NCI-H82 treated with DMSO at 0.1 percent for 48 hours (cell line): ENCODE measurements at regions not wholly inside any gene's neighbourhood (a gene's known extent, or its start where the extent isn't known, plus 50 kb on each side); places are given as distances from the start of the nearest gene placed in this dataset.

Source experiments
- DNase-seq: peaks from one replicate; lab custom pipeline; 2025; ENCODE audit not compliant: unreplicated experiment; lab: John Stamatoyannopoulos, UW

DNA sequence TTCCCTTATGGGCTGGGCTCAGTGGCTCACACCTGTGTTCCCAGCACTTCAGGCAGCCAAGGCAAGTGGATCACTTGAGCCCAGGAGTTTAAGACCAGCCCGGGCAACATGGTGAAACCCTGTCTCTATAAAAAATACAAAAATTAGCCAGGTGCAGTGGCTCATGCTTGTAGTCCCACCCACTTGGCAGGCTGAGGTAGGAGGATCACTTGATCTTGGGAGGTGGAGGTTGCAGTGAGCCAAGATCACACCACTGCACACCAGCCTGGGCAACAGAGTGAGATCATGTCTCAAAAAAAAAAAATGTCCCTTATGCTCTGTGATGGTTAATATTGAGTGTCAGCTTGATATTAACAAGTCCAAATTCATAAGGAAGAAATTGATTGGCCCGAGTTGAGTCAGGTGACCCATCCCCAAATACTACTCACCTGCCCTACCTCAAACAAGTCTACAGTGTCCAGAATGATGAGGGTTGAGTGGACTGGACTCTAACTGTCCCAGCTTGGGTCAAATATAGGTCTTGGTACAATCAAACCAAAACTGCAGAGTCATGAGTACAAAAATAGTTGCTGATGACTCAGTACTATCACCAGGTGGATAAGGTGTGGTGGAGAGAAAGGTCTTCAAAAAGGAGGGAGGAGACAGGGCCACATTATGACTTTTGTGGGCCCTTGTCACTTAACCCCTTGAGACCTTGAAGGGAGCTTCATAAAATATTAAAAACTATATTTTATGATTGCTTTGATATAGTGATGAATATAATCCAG lies 161.0 kb downstream of the ZNF326 start:
- DNase-seq = no peak

DNA sequence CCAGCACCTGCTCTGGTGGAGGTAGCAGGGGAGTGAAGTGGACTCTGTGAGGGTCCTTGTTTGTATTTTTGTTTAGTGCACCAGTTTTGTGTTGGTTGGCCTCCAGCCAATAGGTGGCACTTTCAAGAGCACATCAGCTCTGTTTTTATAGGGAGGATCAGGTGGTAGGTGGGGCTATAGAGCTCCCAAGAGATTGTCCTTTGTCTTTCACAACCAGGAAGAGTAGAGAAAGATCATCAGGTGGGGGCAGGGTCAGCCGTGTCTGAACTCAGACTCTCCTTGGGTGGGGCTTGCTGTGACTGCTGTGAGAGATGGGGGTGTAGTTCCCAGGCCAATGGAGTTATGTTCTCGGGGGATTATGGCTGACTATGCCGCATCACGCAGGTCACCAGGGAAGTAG lies 159.8 kb downstream of the ZNF326 start:
- no peak for DNase-seq

DNA sequence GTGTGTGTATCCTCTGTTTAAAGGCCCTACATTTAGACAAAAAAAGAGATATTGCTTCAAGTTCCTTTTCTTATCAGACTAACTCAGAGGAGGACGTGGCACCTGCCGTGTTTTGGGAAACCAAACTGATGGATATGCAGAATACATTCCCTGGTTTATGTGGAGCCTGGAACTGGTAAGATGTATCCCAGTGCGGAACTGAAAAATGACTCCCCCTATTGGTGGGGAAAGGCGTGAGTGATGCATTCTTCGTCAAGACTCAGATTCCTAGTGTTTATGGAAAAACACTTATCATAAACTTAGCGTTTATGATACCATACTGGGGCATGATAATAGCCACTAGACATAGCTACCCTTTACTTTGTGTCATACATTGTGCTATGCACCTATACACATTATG lies 154.2 kb downstream of the ZNF326 start:
- DNase-seq = no peak

DNA sequence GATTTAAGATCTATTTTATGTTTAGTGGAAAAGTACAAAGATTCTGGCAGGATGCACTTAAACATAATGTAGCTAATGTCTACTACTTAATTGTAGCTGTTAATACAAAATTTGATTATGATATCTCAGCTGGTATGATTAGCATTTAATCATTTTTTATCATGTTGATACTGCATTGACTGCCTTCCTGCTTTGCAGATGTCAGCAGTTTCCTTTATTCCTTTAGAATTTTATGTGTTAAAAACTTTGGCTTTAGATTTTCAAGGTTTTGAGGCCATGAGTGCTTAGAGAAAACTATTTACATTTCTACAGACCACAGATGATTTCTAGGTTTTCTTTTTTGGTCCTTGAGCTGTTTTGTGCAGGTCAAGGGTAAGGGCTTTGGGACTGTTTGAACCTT lies 152.2 kb downstream of the ZNF326 start:
- DNase-seq = no peak

DNA sequence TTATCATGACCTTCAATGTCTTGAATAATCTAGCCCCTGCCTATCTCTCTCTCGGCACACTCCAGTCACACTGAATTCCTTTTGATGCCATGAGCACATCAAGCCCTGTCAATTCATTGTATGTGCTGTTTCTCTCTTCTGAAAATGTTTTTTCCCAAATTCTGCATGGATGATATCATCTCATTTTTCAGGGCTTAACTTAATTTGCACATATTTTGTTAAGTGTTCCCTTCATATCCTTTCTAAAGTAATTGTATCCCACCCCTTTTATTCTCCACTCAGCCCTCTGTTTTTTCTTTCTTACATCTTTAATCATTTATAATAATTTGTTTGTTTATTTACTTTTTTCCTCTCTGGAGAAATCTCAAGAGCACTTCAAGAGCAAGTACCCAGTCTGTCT lies 149.9 kb downstream of the ZNF326 start:
- no peak for DNase-seq

DNA sequence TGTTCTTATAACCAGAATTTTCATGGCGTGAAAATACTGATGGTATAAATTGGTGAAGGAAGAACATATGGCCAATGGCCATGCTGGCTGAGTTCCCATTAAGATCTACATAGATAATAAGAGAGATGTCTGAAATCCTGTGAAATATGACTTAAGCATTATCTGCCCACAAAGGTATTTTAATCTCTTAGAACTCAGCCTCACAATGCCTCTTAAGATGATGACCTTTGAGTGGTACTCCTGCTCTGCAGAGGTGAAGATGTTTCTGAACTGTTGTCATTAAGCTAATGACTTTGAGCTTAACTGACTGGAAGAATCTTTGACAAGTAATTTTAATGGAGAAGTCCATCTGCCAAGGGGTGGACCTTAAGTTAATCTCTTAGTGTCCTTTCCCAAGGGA lies 148.7 kb downstream of the ZNF326 start:
- DNase-seq = peak; percentile 100

DNA sequence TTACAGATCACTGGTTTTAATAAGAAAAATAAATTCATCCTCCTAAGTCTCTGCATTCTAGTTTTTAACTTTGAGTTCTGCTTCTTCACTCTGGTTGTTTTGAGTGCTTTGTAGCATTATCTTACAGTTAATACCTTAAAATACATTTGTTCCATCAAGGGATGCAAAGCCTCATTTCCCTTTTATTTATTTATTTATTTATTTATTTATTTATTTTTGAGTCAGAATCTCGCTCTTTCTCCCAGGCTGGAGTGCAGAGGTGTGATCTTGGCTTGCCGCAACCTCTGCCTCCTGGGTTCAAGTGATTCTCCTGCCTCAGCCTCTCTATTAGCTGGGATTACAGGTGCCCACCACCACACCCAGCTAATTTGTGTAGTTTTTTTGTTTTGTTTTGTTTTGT lies 147.8 kb downstream of the ZNF326 start:
- DNase-seq = no peak

DNA sequence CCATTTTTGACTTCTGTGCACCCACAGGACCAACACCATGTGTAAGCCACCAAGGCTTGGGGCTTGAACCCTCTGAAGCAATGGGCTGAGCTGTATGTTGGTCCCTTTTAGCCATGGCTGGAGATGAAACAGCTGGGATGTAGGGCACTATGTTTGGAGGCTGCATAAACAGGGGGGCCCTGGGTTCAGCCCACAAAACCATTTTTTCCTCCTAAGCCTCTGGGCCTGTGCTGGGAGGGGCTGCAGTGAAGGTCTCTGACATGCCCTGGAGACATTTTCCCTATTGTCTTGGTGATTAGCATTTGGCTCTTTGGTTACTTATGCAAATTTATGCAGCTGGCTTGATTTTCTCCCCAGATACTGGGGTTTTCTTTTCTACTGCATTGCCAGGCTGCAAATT lies 144.9 kb downstream of the ZNF326 start:
- DNase-seq = no peak

DNA sequence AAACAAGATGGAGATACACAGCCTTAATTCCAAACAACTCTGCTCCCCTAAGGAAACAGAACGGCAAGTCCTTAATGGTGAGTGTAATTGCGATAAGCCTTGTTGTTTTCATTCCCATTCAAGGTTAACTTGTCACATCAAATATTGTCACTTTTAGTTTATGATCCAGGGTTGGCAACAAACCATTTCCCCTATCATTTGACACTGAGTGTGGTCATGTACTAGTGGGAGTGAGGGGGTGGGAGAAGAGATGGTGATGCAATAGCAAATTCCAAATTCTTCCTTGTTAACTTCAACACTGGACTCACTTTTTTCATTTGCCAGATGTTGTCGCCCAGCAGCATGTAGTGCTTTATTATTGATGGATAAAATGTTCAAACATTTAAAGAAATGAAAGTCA lies 140.4 kb downstream of the ZNF326 start:
- no peak for DNase-seq

DNA sequence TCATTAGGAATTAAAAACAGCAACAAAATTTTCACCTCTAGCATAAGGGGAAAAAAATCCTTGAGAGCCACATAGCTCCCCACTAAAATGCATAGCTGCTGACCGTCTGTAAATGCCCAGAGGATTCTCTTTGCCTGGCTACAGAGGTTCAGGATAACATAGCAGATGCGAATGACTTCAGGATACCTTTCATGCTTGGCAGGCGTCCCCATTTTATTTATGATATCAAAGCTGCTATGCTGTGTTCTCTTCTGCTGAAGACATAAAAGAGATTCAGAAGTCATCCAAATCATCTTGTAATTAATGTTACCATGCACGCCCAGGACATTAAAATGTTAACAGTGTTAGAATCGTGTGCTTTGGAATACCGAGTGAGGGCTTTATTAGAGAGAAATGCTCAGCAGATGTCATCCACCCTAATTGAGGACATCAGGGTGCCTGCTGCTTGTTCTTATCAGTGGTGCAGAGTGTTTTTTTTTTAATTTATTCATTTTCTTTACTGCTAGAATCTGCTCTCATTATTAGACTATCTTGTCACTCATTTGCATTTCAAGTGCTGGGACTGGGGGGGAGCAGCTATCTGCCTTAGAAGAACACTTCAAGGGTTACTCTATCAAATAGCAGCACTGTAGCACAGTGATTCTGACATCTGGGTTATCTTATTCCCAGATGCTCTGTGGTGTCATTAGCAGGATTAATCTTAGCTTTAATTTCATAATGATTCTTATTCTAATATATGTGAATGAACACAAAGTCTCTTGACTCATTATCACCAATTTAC lies 139.5 kb downstream of the ZNF326 start:
- peak; percentile 43 for DNase-seq

DNA sequence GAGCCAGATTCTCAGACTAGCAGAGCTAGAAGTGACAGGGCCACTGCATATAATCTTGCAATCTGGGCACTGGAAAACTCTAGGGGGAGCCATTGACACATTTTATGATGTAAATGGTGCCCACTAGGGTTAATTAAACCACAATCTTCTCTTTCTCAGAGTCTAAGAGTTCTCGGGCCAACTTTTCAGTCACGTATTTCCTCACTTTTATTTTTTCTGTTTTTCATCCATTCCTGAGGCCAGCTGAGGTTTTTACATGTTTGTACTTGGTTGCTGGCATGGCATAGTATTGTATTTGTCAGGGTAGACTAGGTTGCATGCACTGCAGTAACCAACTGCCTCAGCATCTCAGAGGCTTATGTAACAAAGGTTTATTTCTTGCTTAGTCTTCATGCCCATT lies 138.2 kb downstream of the ZNF326 start:
- peak; percentile 58 for DNase-seq

DNA sequence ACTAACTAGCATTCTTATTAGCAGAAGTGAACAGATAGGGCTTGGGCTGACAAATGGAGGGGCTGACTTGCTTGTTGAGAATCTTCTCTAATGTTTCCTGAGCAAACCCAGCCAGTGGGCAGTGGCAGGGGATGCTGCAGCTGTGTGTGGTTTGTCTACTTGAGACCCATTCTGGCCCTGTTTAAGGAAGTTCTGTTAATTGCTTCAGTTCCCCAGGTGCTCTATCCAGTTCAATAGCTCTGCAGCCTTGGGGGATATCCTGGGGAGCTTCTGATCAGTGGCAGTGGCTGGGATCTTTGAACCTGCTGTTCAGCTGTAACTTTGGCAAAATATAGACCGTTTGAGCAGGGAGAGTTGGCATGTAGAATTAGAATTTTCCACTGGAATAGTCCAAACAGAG lies 137.4 kb downstream of the ZNF326 start:
- DNase-seq = no peak

DNA sequence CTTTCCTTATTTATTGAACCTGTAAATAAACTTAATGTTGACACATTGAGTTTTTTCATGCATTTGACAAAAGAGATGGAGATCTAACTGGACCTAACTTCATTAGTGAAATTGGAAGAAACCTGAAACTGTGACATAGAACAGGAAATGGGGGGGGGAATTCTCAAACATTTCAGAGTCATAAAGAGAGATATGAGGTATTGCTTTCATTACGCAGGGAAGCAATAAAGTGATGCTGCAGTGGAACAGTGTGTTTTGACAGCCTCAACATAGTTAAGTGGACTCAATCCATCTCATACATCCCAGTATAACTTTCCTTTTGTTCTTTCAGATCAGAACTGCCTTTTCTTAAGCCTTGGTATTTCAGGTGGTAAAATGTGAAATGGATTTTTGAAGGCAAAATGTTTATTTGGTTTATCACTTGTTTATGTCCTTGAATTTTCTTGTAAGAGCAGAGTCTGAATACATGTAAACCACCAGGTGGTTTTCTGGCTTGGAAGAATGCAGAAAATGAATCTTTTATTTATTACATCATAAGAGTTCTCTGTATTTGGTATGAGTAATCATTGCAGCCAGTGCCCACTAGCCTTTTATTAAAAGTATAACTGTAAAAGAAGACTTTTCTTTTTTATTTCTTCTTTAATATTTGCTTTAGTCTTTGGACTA lies 132.5 kb downstream of the ZNF326 start:
- no peak for DNase-seq

DNA sequence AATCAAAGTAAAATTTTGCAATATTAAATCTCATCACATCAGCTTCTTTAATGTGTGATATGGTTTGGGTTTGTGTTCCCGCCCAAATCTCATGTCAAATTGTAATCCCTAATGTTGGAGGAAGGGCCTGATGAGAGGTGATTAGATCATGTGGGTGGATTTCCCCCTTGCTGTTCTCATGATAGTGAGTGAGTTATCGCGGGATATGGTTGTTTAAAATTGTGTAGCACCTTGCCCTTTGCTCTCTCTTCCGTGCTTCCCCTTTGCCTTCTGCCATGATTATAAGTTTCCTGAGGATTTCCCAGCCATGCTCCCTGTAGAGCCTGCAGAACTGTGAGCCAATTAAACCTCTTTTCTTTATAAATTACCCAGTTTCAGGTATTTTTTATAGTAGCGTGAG lies 131.9 kb downstream of the ZNF326 start:
- no peak for DNase-seq

DNA sequence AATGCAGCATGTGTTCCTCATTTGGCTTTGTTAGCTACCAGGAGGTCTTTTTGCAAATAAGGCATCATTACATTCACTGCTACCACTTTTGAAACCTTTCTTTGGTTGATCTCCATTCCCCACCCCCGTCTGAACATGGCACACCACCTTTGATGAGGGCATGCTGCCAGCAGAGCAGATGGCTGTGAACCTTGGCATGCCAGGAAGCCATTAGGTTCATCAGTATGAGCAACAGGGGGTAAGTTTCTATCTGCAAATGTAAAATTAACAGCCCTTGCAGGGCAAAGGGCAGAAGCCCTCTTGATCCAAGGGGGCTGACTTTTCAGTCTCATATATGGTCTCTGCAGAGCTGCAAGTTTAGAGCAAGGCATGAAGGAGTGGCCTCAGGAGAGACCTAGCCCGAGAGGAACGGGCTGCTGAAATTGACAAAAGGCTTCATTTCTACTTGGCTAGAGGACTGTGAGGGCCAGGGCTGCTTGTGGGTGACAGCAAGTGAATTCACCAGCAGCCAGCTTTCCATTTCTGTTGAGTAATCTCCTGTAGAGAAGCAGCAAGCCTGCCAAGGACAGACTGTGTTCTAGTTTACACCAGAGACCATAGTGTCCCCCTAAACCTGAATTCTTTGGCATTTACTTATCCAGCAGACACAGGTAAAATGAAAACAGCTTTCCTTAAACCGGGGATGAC lies 127.9 kb downstream of the ZNF326 start:
- DNase-seq = no peak

DNA sequence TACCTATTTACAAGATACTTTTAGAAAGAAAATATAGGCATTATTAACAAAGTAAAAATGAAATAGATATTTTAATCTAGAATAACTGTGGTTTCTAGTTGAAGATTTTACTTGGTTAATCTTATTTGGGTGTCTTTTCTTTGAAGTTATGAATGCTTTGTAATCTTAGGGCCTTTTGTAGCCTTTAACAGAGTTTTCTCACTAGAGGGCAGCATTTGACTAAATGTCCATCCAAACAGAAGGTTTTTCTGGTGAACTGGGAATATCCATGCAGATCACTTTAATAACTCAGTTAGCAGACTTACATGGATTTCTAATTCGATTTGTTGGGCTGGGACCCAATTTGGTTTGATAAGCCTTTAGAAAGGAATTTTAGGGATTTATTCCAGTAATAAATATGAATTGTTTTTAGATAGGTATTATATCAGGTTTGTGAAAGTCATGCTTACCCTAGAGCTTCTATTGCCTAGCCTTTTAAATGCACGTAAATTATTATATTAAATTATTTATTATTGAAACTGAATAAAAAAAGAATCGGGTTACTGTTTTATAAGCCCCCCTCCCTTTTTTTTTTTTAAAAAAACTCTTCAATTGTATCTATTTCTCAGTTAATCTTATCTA lies 119.7 kb downstream of the ZNF326 start:
- DNase-seq = peak; percentile 49

DNA sequence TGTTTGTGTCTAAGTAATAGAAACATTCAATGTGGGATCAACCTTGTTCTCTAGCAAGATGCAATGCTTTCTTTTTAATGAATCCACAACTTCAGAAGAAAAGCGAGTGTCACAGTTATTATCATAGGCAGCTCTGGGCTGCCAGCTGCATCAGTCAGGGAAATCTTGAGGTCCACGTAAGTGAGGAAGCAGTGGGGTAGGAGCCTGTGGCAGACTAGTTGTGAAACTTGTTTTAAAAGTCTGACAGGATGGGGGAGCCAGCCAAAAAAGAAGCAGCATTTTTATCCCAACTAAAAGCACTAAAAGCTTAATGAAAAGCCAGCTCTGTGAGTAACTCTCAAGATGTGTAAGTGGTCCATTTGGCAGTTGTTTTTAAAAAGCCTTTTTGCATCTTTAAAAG lies 113.1 kb downstream of the ZNF326 start:
- no peak for DNase-seq

DNA sequence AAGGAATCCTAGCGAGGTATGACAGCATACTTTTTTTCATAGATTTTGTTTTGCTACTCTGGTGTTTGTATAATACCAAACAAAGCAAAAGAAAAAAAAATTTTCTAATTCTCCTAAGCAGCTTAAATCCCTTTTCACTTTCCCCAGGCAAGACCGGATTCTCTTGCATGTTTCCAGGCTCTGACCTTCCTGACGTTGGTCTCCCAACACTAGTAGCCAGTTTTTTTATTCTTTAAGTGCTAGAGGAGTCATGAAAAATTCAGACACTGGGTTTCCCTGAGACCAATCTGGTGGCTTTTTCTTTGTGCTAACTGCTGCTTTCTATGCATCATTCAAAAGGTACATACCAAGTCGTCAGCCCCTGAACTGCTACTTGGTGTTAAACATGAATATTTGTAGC lies 111.4 kb downstream of the ZNF326 start:
- DNase-seq = no peak

DNA sequence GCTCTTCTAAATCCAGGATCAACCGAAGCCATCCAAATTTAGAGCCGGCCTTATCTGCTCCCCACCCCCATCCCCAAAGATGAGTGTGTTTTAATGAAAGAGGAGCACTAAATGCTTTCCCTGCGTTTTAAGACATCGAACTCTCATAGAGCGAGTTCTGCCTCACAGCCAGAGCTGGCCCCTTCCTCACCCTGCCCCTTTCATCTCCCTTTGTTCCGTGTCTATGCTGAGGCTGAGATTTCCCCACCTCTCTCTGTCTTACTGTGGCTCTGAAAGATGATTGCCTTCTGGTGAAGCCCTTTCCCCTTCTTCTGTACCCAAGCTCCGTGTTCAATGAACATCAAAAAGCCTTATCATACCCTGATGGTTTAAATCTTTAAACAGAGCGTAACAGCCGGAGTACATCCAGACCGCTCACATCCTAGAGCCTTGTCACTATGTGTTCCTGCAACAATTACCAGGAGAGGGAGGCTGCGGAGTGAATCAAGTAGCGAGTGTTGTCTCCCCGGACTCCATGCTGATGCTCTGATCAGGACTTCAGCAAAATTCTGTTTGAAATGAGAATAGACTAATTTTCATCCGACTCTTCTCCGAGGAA lies 110.1 kb downstream of the ZNF326 start:
- no peak for DNase-seq

DNA sequence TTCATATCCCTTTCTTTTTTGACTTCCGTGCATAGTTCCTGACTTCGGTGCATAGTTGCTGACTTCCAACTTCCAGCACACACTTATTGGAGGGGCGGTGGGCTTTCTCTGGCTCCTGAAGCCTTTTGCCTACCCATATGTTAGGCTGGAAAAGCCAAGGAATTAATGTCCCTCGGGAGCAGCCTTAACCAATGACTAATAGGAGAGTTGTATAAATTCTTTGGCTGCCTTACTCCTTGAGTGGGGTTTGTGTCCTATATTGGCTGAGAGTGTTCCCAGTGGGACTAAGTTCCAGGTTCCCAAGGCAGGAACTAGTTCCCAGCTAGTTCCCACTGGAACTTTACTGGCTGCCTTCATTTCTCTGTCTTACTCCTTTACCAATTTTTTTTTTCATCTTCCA lies 105.7 kb downstream of the ZNF326 start:
- no peak for DNase-seq

DNA sequence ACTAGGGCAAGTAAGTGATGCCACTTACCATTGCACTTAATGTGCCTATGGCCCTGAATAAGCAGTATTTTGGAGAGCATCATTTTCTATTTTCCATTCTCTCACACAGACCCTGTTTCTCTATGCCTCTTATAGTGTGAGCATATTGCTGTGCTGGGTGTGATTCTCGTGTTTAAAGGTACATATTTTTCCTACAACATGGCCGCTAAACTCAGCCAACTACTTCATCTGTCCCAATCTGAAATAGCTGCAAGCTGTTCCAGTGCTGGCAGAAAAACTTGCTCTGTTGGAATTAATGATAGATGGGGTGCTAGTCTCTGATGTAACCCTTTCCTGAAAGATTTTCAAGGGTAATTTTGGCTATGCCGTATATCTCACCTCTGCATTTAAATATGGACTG lies 97.5 kb downstream of the ZNF326 start:
- no peak for DNase-seq
